Karpas-422 (cell line): ENCODE measurements at regions not wholly inside any gene's neighbourhood (a gene's known extent, or its start where the extent isn't known, plus 50 kb on each side); places are given as distances from the start of the nearest gene placed in this dataset.

Experiments
- DNase-seq: peaks from one replicate; pipeline ENCODE4 v3.0.0-alpha.2; 2015
- H2AFZ ChIP-seq: fragments of 200-600 bp; sonication (generic); 2 replicates; pipeline ENCODE4 v1.6.1; 2014; ENCODE audit warnings: antibody characterized with exemption, low read length, mixed read lengths
- H3K27ac ChIP-seq: fragments of 200-600 bp; sonication (generic); 2 replicates; pipeline ENCODE4 v1.5.1; 2014; ENCODE audit warnings: mild to moderate bottlenecking, low read length, moderate library complexity
- H3K27me3 ChIP-seq: fragments of 200-600 bp; sonication (generic); 2 replicates; pipeline ENCODE4 v1.6.1; 2014; ENCODE audit warnings: low read length, mixed read lengths
- H3K36me3 ChIP-seq: fragments of 200-600 bp; sonication (generic); 2 replicates; pipeline ENCODE4 v1.6.1; 2014; ENCODE audit warnings: low read length, mixed read lengths; ENCODE audit not compliant: insufficient read depth
- H3K4me1 ChIP-seq: fragments of 200-600 bp; sonication (generic); 2 replicates; pipeline ENCODE4 v1.6.1; 2014; ENCODE audit warnings: mild to moderate bottlenecking, low read length, mixed read lengths
- H3K4me2 ChIP-seq: fragments of 200-600 bp; sonication (generic); 2 replicates; pipeline ENCODE4 v1.6.1; 2014; ENCODE audit warnings: low read length, low read depth, mild to moderate bottlenecking; ENCODE audit not compliant: poor library complexity, severe bottlenecking
- H3K4me3 ChIP-seq: fragments of 200-600 bp; sonication (generic); 2 replicates; pipeline ENCODE4 v1.5.1; 2014; ENCODE audit warnings: mild to moderate bottlenecking, antibody characterized with exemption, low read length, mixed read lengths
- H3K79me2 ChIP-seq: fragments of 200-600 bp; sonication (generic); 2 replicates; pipeline ENCODE4 v1.6.1; 2014; ENCODE audit warnings: mild to moderate bottlenecking, low read length, mixed read lengths
- H3K9ac ChIP-seq: fragments of 200-600 bp; sonication (generic); 2 replicates; pipeline ENCODE4 v1.6.0; 2014; ENCODE audit warnings: low read length
- H3K9me2 ChIP-seq: fragments of 200-600 bp; sonication (generic), shearing (Covaris generic); replicated peaks from 2 replicates; pipeline ENCODE4 v1.6.0; 2014; ENCODE audit warnings: mild to moderate bottlenecking, low read length, moderate library complexity; ENCODE audit not compliant: insufficient read depth
- H3K9me3 ChIP-seq: fragments of 300-700, 200-600 bp; sonication (generic); 2 replicates; pipeline ENCODE4 v1.6.1; 2014; ENCODE audit warnings: low read length, mixed read lengths
- H4K20me1 ChIP-seq: fragments of 200-600 bp; sonication (generic); 2 replicates; pipeline ENCODE4 v1.6.1; 2014; ENCODE audit warnings: mild to moderate bottlenecking, antibody characterized with exemption, low read length, low read depth; ENCODE audit not compliant: insufficient read depth

GRCh38 chr3:14307656-14308302, 94.6 kb upstream of the SLC6A6 start:
- H3K9me2 ChIP-seq, result no peaks in the 10 kb centered on the region
- H3K9me3 ChIP-seq, result no peaks in the 10 kb centered on the region
- no peaks in the 10 kb centered on the region for H3K36me3 ChIP-seq
- no peaks in the 10 kb centered on the region for H3K79me2 ChIP-seq
- no peak overlapping the region for H3K4me3 ChIP-seq
- no peak overlapping the region for H3K27ac ChIP-seq
- no peaks in the 10 kb centered on the region for H4K20me1 ChIP-seq
- no peaks in the 10 kb centered on the region for H3K27me3 ChIP-seq
- DNase-seq, result no peak
- H3K4me1 ChIP-seq, result no peaks in the 10 kb centered on the region
- H3K4me2 ChIP-seq, result no peak overlapping the region
- H3K9ac ChIP-seq, result no peak overlapping the region
- H2AFZ ChIP-seq, result no peak overlapping the region

- H3K4me3 ChIP-seq, result no peak overlapping the region
- H3K9ac ChIP-seq, result no peak overlapping the region
- H3K9me3 ChIP-seq, result no peaks in the 10 kb centered on the region
- no peak for DNase-seq
- H3K4me1 ChIP-seq, result no peaks in the 10 kb centered on the region
- H3K4me2 ChIP-seq, result no peak overlapping the region
- no peaks in the 10 kb centered on the region for H3K9me2 ChIP-seq
- no peaks in the 10 kb centered on the region for H3K36me3 ChIP-seq
- H3K27ac ChIP-seq, result no peak overlapping the region
- H3K27me3 ChIP-seq, result no peaks in the 10 kb centered on the region
- H3K79me2 ChIP-seq, result no peaks in the 10 kb centered on the region
- H4K20me1 ChIP-seq, result no peaks in the 10 kb centered on the region
- no peak overlapping the region for H2AFZ ChIP-seq
Observed at GRCh38 chr3:14311729-14312128, 90.7 kb upstream of the SLC6A6 start.

- Histone ChIP-seq H3K9ac (no peak overlapping the region), H3K27me3 (no peaks in the 10 kb centered on the region), H3K4me3 (no peak overlapping the region), H3K4me2 (no peak overlapping the region), H3K4me1 (no peaks in the 10 kb centered on the region), H3K9me3 (no peaks in the 10 kb centered on the region), H3K36me3 (no peaks in the 10 kb centered on the region), H4K20me1 (no peaks in the 10 kb centered on the region), H2AFZ (no peak overlapping the region), H3K79me2 (no peaks in the 10 kb centered on the region), H3K9me2 (no peaks in the 10 kb centered on the region), H3K27ac (no peak overlapping the region)
- DNase-seq, result no peak
Observed at GRCh38 chr3:14312375-14312774, 90.0 kb upstream of the SLC6A6 start.

- Histone ChIP-seq H3K27ac (no peak overlapping the region), H3K4me2 (no peak overlapping the region), H3K9ac (no peak overlapping the region), H4K20me1 (no peaks in the 10 kb centered on the region), H3K36me3 (no peaks in the 10 kb centered on the region), H3K4me3 (no peak overlapping the region), H3K27me3 (no peaks in the 10 kb centered on the region), H3K79me2 (no peaks in the 10 kb centered on the region), H3K4me1 (peaks cover 9% of the 10 kb centered on the region), H2AFZ (no peak overlapping the region), H3K9me2 (no peaks in the 10 kb centered on the region), H3K9me3 (no peaks in the 10 kb centered on the region)
- no peak for DNase-seq
Observed at GRCh38 chr3:14317057-14317553, 85.3 kb upstream of the SLC6A6 start.

DNA sequence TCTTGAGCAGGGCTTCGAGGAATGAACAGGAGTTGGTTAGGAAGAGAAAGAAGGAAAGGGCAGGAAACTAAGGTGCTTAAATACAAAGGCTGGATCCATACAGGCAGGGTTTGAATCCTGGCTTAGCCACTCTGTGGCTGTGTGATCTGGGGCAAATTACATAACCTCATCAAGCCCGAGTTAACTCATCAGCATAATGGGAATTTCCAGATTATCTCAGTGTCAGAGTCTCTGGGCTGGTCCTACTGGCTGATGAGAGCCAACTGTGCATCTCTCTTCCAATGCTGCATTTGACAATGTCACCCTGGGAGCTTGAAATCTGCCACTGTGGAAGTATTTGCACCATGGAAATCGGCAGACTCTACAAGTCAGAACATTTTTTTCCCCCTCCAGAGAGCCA, 83.8 kb upstream of the SLC6A6 start:
- no peak overlapping the region for H3K4me2 ChIP-seq
- H3K27me3 ChIP-seq, result no peaks in the 10 kb centered on the region
- peaks cover 9% of the 10 kb centered on the region for H3K4me1 ChIP-seq
- H4K20me1 ChIP-seq, result no peaks in the 10 kb centered on the region
- H3K9me2 ChIP-seq, result no peaks in the 10 kb centered on the region
- H3K79me2 ChIP-seq, result no peaks in the 10 kb centered on the region
- H3K4me3 ChIP-seq, result no peak overlapping the region
- no peaks in the 10 kb centered on the region for H3K9me3 ChIP-seq
- H3K36me3 ChIP-seq, result no peaks in the 10 kb centered on the region
- H3K9ac ChIP-seq, result no peak overlapping the region
- DNase-seq, result no peak
- no peak overlapping the region for H3K27ac ChIP-seq
- no peak overlapping the region for H2AFZ ChIP-seq

DNA sequence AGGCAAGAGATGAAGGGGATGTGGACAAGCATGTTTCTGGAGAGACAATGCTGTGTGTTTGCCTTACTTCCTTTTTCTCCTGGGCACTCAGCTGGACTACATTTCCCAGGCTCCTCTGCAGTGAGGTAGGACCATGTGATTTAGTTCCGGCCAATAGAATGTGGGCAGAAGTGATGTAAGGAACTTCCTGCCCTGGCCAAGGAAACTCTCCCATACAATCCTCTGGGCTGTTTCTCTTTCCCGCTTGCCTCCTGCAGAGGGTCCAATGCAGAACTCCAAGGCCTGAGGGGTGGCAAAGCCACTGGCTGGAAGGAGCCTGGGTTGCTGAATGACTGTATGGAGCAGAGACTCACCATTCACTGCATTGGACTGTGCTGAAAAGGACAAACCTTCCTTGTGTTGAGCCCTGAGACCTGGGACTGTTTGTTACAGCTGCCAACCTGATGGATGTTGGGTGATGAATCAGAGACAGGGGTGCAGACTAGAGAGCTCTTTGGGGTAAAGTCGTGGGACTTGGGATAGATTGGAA, 82.7 kb upstream of the SLC6A6 start:
- no peaks in the 10 kb centered on the region for H3K36me3 ChIP-seq
- H3K9ac ChIP-seq, result peak overlapping the region; percentile 53
- no peaks in the 10 kb centered on the region for H3K9me2 ChIP-seq
- no peaks in the 10 kb centered on the region for H3K9me3 ChIP-seq
- peaks cover 9% of the 10 kb centered on the region for H3K4me1 ChIP-seq
- H4K20me1 ChIP-seq, result no peaks in the 10 kb centered on the region
- H3K4me2 ChIP-seq, result peak overlapping the region; percentile 58
- peak overlapping the region; percentile 88 for H2AFZ ChIP-seq
- no peaks in the 10 kb centered on the region for H3K27me3 ChIP-seq
- DNase-seq, result peak; percentile 94
- H3K4me3 ChIP-seq, result peak overlapping the region; percentile 60
- no peak overlapping the region for H3K27ac ChIP-seq
- no peaks in the 10 kb centered on the region for H3K79me2 ChIP-seq

DNA sequence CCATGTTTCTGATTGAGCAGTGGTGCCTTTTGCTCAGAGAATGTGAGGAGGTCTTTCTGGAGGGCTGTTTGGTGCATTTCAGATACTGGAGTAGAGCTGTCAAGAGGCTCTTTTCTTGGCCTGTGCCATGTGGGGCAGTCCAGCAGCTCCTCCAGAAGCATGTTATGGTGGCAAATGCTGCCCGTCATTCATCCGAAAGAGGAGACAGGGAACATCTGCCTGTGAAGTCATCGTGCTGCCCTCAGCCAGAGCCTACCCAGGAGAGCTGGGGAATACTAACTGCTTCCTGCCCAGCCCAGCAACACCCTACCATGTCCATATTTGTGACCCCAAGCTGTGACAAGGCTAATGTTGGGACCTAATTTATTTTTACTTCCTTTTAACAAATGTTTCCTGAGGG, 82.2 kb upstream of the SLC6A6 start:
- H3K4me2 ChIP-seq, result peak overlapping the region; percentile 58
- H3K36me3 ChIP-seq, result no peaks in the 10 kb centered on the region
- H4K20me1 ChIP-seq, result no peaks in the 10 kb centered on the region
- H3K27me3 ChIP-seq, result no peaks in the 10 kb centered on the region
- H2AFZ ChIP-seq, result peak overlapping the region; percentile 37; the same call in 1 of the 2 replicates
- H3K27ac ChIP-seq, result no peak overlapping the region
- H3K4me1 ChIP-seq, result peaks cover 9% of the 10 kb centered on the region
- no peaks in the 10 kb centered on the region for H3K9me3 ChIP-seq
- no peaks in the 10 kb centered on the region for H3K79me2 ChIP-seq
- peak overlapping the region; percentile 53 for H3K9ac ChIP-seq
- H3K4me3 ChIP-seq, result peak overlapping the region; percentile 60
- no peaks in the 10 kb centered on the region for H3K9me2 ChIP-seq
- DNase-seq, result no peak

- no peaks in the 10 kb centered on the region for H3K27me3 ChIP-seq
- peaks cover 14% of the 10 kb centered on the region for H3K4me1 ChIP-seq
- H3K27ac ChIP-seq, result no peak overlapping the region
- H3K4me2 ChIP-seq, result no peak overlapping the region
- H4K20me1 ChIP-seq, result no peaks in the 10 kb centered on the region
- H3K9me2 ChIP-seq, result no peaks in the 10 kb centered on the region
- no peaks in the 10 kb centered on the region for H3K79me2 ChIP-seq
- H3K4me3 ChIP-seq, result no peak overlapping the region
- H3K9me3 ChIP-seq, result no peaks in the 10 kb centered on the region
- no peaks in the 10 kb centered on the region for H3K36me3 ChIP-seq
- DNase-seq, result no peak
- no peak overlapping the region for H3K9ac ChIP-seq
- H2AFZ ChIP-seq, result no peak overlapping the region
Observed at GRCh38 chr3:14322001-14322400, 80.4 kb upstream of the SLC6A6 start.
